ENCODE measurements at regions not wholly inside any gene's neighbourhood (a gene's known extent, or its start where the extent isn't known, plus 50 kb on each side); places are given as distances from the start of the nearest gene placed in this dataset.

- no peak for FAIRE-seq
Measured at GRCh38 chr2:84373391-84373790, 85.7 kb downstream of the SUCLG1 start.

GRCh38 chr2:84362541-84362940 lies 96.5 kb downstream of the SUCLG1 start:
- FAIRE-seq: no peak

GRCh38 chr2:84338069-84338468 lies 121.0 kb downstream of the SUCLG1 start:
- FAIRE-seq: no peak

GRCh38 chr2:84327645-84328249 lies 131.3 kb downstream of the SUCLG1 start:
- FAIRE-seq: no peak

- FAIRE-seq: no peak
Measured at GRCh38 chr2:84326831-84327432, 132.1 kb downstream of the SUCLG1 start.

GRCh38 chr2:84323890-84324289 lies 135.2 kb downstream of the SUCLG1 start:
- FAIRE-seq: no peak

GRCh38 chr2:84320940-84321339 lies 138.1 kb downstream of the SUCLG1 start:
- no peak for FAIRE-seq

GRCh38 chr2:84319581-84319980 lies 139.5 kb downstream of the SUCLG1 start:
- no peak for FAIRE-seq

- no peak for FAIRE-seq
Measured at GRCh38 chr2:84317135-84317534, 141.9 kb downstream of the SUCLG1 start.

GRCh38 chr2:84314901-84315330 lies 144.2 kb downstream of the SUCLG1 start:
- no peak for FAIRE-seq

GRCh38 chr2:84314250-84314649 lies 144.8 kb downstream of the SUCLG1 start:
- no peak for FAIRE-seq

GRCh38 chr2:84309281-84309680 lies 149.8 kb downstream of the SUCLG1 start:
- no peak for FAIRE-seq

GRCh38 chr2:84306361-84306760 lies 152.7 kb downstream of the SUCLG1 start:
- no peak for FAIRE-seq

- FAIRE-seq: no peak
Measured at GRCh38 chr2:84302513-84303412, 156.3 kb downstream of the SUCLG1 start.

GRCh38 chr2:84301717-84302116 lies 157.4 kb downstream of the SUCLG1 start:
- no peak for FAIRE-seq

GRCh38 chr2:84300696-84301029 lies 158.4 kb downstream of the SUCLG1 start:
- FAIRE-seq: no peak

- peak; percentile 92 for FAIRE-seq
Measured at GRCh38 chr2:84300001-84300695, 158.9 kb downstream of the SUCLG1 start.

- FAIRE-seq: no peak
Measured at GRCh38 chr2:84299211-84299775, 159.8 kb downstream of the SUCLG1 start.

GRCh38 chr2:84297155-84297554 lies 161.9 kb downstream of the SUCLG1 start:
- no peak for FAIRE-seq

- no peak for FAIRE-seq
Measured at GRCh38 chr2:84293791-84294380, 165.2 kb downstream of the SUCLG1 start.

- FAIRE-seq: no peak
Measured at GRCh38 chr2:84292545-84292944, 166.5 kb downstream of the SUCLG1 start.

GRCh38 chr2:84290537-84290936 lies 168.5 kb downstream of the SUCLG1 start:
- FAIRE-seq: no peak

GRCh38 chr2:84288293-84288692 lies 170.8 kb downstream of the SUCLG1 start:
- FAIRE-seq: no peak

Data from endometrium (tissue), 2 donors.